IMR-90 (cell line): ENCODE measurements at regions not wholly inside any gene's neighbourhood (a gene's known extent, or its start where the extent isn't known, plus 50 kb on each side); places are given as distances from the start of the nearest gene placed in this dataset.

Experiments
- ATAC-seq: fragments of 200-7000 bp; cut with Tn5 transposase; 2 replicates; pipeline ENCODE4 v1.9.1; 2020; ENCODE audit warnings: low read depth, mild to moderate bottlenecking, moderate library complexity
- BruUV-seq: library from RNA; stranded (reverse); fragments of 400-500 nt; replicated peaks from 2 replicates; lab custom pipeline; 2021; lab: Mats Ljungman, UMichigan
- CTCF ChIA-PET: fragments of 300-600 bp; formaldehyde crosslinking; extraction: SDS; loops from one replicate; lab custom pipeline; 2021; ENCODE audit warnings: antibody characterized with exemption; lab: Yijun Ruan, JAX
- POLR2A ChIA-PET: fragments of 300-600 bp; sonication (Branson Sonifier 250); formaldehyde crosslinking; loops from one replicate; lab custom pipeline; 2022; ENCODE audit warnings: antibody characterized with exemption; ENCODE audit not compliant: unreplicated experiment; lab: Charles Lee
- DNase-seq: peaks from one replicate; pipeline ENCODE4 v3.0.0; 2013
- H2AFZ ChIP-seq: replicated peaks from 2 replicates; pipeline ENCODE3; 2013; ENCODE audit warnings: low read length, mild to moderate bottlenecking; ENCODE audit not compliant: poor library complexity
- H2AK5ac ChIP-seq: 2 replicates; pipeline ENCODE4 v1.6.1; 2013; ENCODE audit warnings: low read depth, low read length, inconsistent platforms
- H2AK9ac ChIP-seq: replicated peaks from 2 replicates; pipeline ENCODE3; 2013; ENCODE audit warnings: mild to moderate bottlenecking, low read depth, low read length, moderate library complexity; ENCODE audit not compliant: poor library complexity
- H2BK120ac ChIP-seq: 2 replicates; pipeline ENCODE4 v1.6.1; 2013; ENCODE audit warnings: low read depth, low read length, inconsistent platforms
- H2BK15ac ChIP-seq: 3 replicates; pipeline ENCODE4 v1.6.1; 2013; ENCODE audit warnings: low read depth, low read length, inconsistent platforms
- H2BK20ac ChIP-seq: 2 replicates; pipeline ENCODE4 v1.6.1; 2013; ENCODE audit warnings: low read depth, mild to moderate bottlenecking, inconsistent platforms, low read length, moderate library complexity
- H2BK5ac ChIP-seq: 2 replicates; pipeline ENCODE4 v1.6.1; 2013; ENCODE audit warnings: mild to moderate bottlenecking, low read depth, low read length, inconsistent platforms; ENCODE audit not compliant: poor library complexity, severe bottlenecking
- H3K14ac ChIP-seq: replicated peaks from 2 replicates; pipeline ENCODE4 v1.6.1; 2013; ENCODE audit warnings: low read depth, low read length, inconsistent platforms
- H3K18ac ChIP-seq: 2 replicates; pipeline ENCODE4 v1.6.1; 2013; ENCODE audit warnings: low read depth, low read length, control low read depth
- H3K23ac ChIP-seq: 2 replicates; pipeline ENCODE4 v1.6.1; 2013; ENCODE audit warnings: low read depth, low read length, inconsistent platforms
- H3K27ac ChIP-seq: 2 replicates; pipeline ENCODE4 v1.5.1; 2013; ENCODE audit warnings: mild to moderate bottlenecking, control low read depth, low read length; ENCODE audit not compliant: insufficient read depth
- H3K27me3 ChIP-seq: 2 replicates; pipeline ENCODE4 v1.6.1; 2013; ENCODE audit warnings: low read length; ENCODE audit not compliant: control insufficient read depth, insufficient read depth
- H3K36me3 ChIP-seq: 2 replicates; pipeline ENCODE4 v1.6.1; 2013; ENCODE audit warnings: low read length, mixed read lengths; ENCODE audit not compliant: control insufficient read depth, insufficient read depth
- H3K4ac ChIP-seq: 2 replicates; pipeline ENCODE4 v1.6.1; 2013; ENCODE audit warnings: low read depth, low read length, inconsistent platforms
- H3K4me1 ChIP-seq: 2 replicates; pipeline ENCODE4 v1.6.1; 2013; ENCODE audit warnings: low read length, mixed read lengths; ENCODE audit not compliant: control insufficient read depth, insufficient read depth
- H3K4me2 ChIP-seq: 2 replicates; pipeline ENCODE4 v1.6.1; 2013; ENCODE audit warnings: low read depth, mild to moderate bottlenecking, control low read depth, low read length, moderate library complexity
- H3K4me3 ChIP-seq: 2 replicates; pipeline ENCODE4 v1.5.1; 2013; ENCODE audit warnings: low read depth, mild to moderate bottlenecking, control low read depth, low read length, moderate library complexity; ENCODE audit not compliant: insufficient read depth
- H3K56ac ChIP-seq: 2 replicates; pipeline ENCODE4 v1.6.1; 2013; ENCODE audit warnings: low read length, inconsistent platforms; ENCODE audit not compliant: insufficient read depth; ENCODE audit errors: extremely low read depth
- H3K79me1 ChIP-seq, 2 experiments: 2 replicates each; pipeline ENCODE4 v1.6.1; 2013; ENCODE audit warnings: low read length in 2 of 2, inconsistent platforms in 1 of 2, low read depth in 1 of 2
- H3K9ac ChIP-seq: 2 replicates; pipeline ENCODE4 v1.6.1; 2013; ENCODE audit warnings: low read depth, low read length, control low read depth
- H3K9me1 ChIP-seq: 2 replicates; pipeline ENCODE4 v1.6.1; 2013; ENCODE audit warnings: low read length, inconsistent platforms; ENCODE audit not compliant: insufficient read depth
- H3K9me3 ChIP-seq: 2 replicates; pipeline ENCODE4 v1.6.1; 2013; ENCODE audit warnings: low read length; ENCODE audit not compliant: control insufficient read depth, insufficient read depth
- H4K20me1 ChIP-seq: 2 replicates; pipeline ENCODE4 v1.6.1; 2013; ENCODE audit warnings: low read length, inconsistent platforms; ENCODE audit not compliant: insufficient read depth
- H4K5ac ChIP-seq: 2 replicates; pipeline ENCODE4 v1.6.1; 2013; ENCODE audit warnings: mild to moderate bottlenecking, low read depth, low read length, control low read depth
- H4K8ac ChIP-seq, 2 experiments: 2 replicates each; pipeline ENCODE4 v1.6.1; 2013; ENCODE audit warnings: low read depth in 2 of 2, low read length in 2 of 2, control low read depth in 1 of 2, inconsistent platforms in 1 of 2
- H4K91ac ChIP-seq: 2 replicates; pipeline ENCODE4 v1.6.1; 2013; ENCODE audit warnings: low read depth, low read length, inconsistent platforms; ENCODE audit not compliant: insufficient read depth
- BHLHE40 ChIP-seq: fragments of 150-350 bp; IDR thresholded peaks from 2 replicates; pipeline ENCODE4 v1.6.1; 2016; ENCODE audit warnings: mild to moderate bottlenecking, low read depth, low read length
- WGBS, 2 experiments: methylation state at CpG; one replicate each; pipeline versions ENCODE4 v1.1.5 to v1.1.7; 2013; ENCODE audit warnings: missing lambda C conversion rate in 2 of 2; ENCODE audit not compliant: insufficient read length in 1 of 2; ENCODE audit errors: extremely low coverage in 2 of 2; 5-methylcytosine and 5-hydroxymethylcytosine counted together
- dilution Hi-C: fragments of 300-500 bp; cut with HindIII; formaldehyde crosslinking; loops from one replicate; pipeline ENCODE4 v1.14.3; 2018; ENCODE audit warnings: low sequenced_read_pairs; ENCODE audit not compliant: unreplicated experiment
- in situ Hi-C: fragments of 300-500 bp; cut with MboI; formaldehyde crosslinking; loops from 3 replicates; pipeline ENCODE4 v1.14.3; 2019; ENCODE audit warnings: low sequenced_read_pairs, inconsistent platforms, mixed read lengths
- intact Hi-C: fragments of 100-400 bp; cut with micrococcal nuclease; formaldehyde crosslinking; loops from 2 replicates; pipeline ENCODE4 v1.10.0; 2022

DNA sequence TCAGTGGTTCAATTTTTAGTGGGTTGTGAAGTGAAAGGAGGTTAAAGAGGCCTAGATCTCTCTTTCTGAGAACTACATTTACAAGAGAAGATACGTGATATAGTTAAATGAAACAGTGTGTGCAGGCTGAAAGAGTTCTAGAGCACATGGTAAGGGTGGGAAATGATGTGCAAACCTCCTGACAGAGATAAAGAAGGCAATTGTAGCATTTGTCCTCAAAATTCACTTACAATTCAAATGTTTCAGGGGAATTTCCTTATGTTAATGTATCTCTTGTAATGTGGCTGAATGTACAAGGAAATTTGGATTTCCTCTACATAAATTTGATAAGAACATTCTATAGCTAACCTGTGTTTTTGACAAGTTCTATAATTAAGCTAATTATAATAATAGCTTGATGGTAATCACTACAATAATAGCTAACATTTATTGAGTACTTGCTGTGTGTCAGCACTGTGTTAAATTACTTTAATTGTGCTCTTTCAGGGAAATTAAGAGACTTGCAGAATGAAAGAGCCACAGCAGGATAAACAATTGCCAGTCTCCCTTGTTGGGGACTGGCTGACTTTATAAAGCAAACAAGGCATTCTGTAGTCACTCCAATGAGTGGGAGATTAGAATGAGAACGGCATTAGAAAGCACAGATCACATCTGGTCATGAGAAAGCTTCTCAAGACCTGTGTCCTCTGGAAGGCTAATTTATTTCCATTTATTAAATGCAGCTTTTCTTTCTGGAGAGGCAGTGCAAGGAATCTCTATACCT, 139.7 kb upstream of the TMEM72 start:
- Histone ChIP-seq H3K9me1 (peaks cover 10% of the 10 kb centered on the region), H2AK5ac (no peak overlapping the region), H4K8ac (no peak overlapping the region), H3K14ac (no peak overlapping the region), H2BK20ac (no peak overlapping the region), H2AK9ac (no peak overlapping the region), H4K5ac (no peak overlapping the region), H4K20me1 (no peaks in the 10 kb centered on the region), H3K56ac (no peak overlapping the region), H2BK5ac (no peak overlapping the region), H3K9ac (no peak overlapping the region), H3K27me3 (no peaks in the 10 kb centered on the region), H2BK120ac (no peak overlapping the region), H3K27ac (no peak overlapping the region), H2AFZ (no peak overlapping the region), H2BK15ac (peak overlapping the region; percentile 60; the same call in 1 of the 3 replicates), H3K4me1 (peaks cover 9% of the 10 kb centered on the region), H3K18ac (no peak overlapping the region), H3K79me1 (no peaks in the 10 kb centered on the region), H4K91ac (no peak overlapping the region), H3K4me2 (no peak overlapping the region), H3K9me3 (no peaks in the 10 kb centered on the region), H3K4me3 (no peak overlapping the region), H3K23ac (no peak overlapping the region), H3K36me3 (no peaks in the 10 kb centered on the region), H3K4ac (no peak overlapping the region)
- intact Hi-C loops (no loop called here), dilution Hi-C loops (no loop called here), in situ Hi-C loops (no loop called here)
- no peak for TF ChIP-seq BHLHE40
- no peak for ATAC-seq
- no TSS peak for BruUV-seq
- ChIA-PET POLR2A (no interaction called here), CTCF (no interaction called here)
- no peak for DNase-seq
- no CpG with 5 or more reads among the region's 2 CpGs for WGBS, 2 experiments
